ENCODE measurements at regions not wholly inside any gene's neighbourhood (a gene's known extent, or its start where the extent isn't known, plus 50 kb on each side); places are given as distances from the start of the nearest gene placed in this dataset.
"Not testable (repeated sequence)": the region's sequence is repeated elsewhere in the genome, so short reads cannot be mapped to it uniquely, and the experiment has no call there.

DNA sequence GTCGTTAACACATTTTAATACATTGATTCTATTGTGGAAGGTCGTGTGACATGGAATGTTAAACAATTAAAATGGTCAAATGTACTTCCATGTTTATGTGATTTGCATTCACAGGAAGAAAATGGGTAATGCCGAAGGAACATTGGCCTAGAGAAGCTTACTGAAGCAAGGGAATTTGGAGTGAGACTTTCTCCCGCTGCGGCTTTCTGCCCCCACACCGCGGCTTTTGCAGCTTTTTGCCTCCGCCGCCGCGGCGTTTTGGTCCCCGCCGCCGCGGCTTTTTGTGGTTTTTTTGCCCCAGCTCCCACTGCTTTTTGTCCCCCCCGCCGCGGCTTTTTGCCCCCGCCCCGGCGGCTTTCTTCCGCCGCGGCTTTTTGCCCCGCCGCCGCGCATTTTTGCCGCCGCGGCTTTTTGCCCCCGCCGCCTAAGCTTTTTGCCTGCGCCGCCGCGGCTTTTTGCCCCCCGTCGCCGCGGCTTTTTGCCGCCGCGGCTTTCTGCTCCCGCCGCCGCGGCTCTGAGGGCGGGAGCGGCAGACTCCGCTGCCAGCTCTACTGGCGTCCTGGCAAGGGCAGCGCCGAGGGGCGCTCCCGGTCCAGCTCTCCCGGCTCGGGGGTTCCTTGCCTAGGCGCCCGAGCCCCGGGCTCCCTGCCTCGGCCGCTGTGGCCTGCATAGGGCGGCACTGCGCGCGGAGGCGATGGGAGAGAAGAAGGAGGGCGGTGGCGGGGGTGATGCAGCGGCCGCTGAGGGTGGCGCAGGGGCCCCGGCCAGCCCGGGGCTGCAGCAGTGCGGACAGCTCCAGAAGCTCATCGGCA lies 225.5 kb upstream of the VKORC1L1 start:
- TF ChIP-seq, protein P1, sequence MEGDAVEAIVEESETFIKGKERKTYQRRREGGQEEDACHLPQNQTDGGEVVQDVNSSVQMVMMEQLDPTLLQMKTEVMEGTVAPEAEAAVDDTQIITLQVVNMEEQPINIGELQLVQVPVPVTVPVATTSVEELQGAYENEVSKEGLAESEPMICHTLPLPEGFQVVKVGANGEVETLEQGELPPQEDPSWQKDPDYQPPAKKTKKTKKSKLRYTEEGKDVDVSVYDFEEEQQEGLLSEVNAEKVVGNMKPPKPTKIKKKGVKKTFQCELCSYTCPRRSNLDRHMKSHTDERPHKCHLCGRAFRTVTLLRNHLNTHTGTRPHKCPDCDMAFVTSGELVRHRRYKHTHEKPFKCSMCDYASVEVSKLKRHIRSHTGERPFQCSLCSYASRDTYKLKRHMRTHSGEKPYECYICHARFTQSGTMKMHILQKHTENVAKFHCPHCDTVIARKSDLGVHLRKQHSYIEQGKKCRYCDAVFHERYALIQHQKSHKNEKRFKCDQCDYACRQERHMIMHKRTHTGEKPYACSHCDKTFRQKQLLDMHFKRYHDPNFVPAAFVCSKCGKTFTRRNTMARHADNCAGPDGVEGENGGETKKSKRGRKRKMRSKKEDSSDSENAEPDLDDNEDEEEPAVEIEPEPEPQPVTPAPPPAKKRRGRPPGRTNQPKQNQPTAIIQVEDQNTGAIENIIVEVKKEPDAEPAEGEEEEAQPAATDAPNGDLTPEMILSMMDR (conservative IDR thresholded peaks at IDR 0.05; ENCODE audit: low read depth, low read length): not testable (repeated sequence)
- not testable (repeated sequence) for TF ChIP-seq RAD21 (IDR thresholded peaks at IDR 0.05; ENCODE audit: low read length)

Data from IMR-90 (cell line).